Stimulated activated CD8-positive, alpha-beta memory T cell treated with anti-CD3 and anti-CD28 coated beads, Interleukin-15, amount 100 ng/mL, for 24 hours (primary cell): ENCODE measurements at regions not wholly inside any gene's neighbourhood (a gene's known extent, or its start where the extent isn't known, plus 50 kb on each side); places are given as distances from the start of the nearest gene placed in this dataset.
"Not testable (repeated sequence)": the region's sequence is repeated elsewhere in the genome, so short reads cannot be mapped to it uniquely, and the experiment has no call there.

Source experiments
- DNase-seq: peaks from one replicate; pipeline ENCODE4 v3.0.0-alpha.2; 2020; ENCODE audit warnings: low read depth

- DNase-seq, result no peak
Observed at GRCh38 chr15:92705764-92706163, 50.2 kb upstream of the FAM174B start.

GRCh38 chr15:92706201-92706600, 50.6 kb upstream of the FAM174B start:
- DNase-seq, result no peak

- DNase-seq, result no peak
Observed at GRCh38 chr15:92707880-92708551, 52.4 kb upstream of the FAM174B start.

- DNase-seq, result no peak
Observed at GRCh38 chr15:92708635-92709034, 53.1 kb upstream of the FAM174B start.

- DNase-seq, result no peak
Observed at GRCh38 chr15:92709110-92709790, 53.7 kb upstream of the FAM174B start.

- no peak for DNase-seq
Observed at GRCh38 chr15:92711457-92711831, 55.9 kb upstream of the FAM174B start.

- DNase-seq, result no peak
Observed at GRCh38 chr15:92714077-92714476, 58.5 kb upstream of the FAM174B start.

GRCh38 chr15:92714477-92715401, 59.2 kb upstream of the FAM174B start:
- peak; percentile 52 for DNase-seq

GRCh38 chr15:92715758-92716157, 60.2 kb upstream of the FAM174B start:
- no peak for DNase-seq

GRCh38 chr15:92719021-92719420, 63.4 kb upstream of the FAM174B start:
- DNase-seq, result no peak

- no peak for DNase-seq
Observed at GRCh38 chr15:92724144-92724543, 68.6 kb upstream of the FAM174B start.

- DNase-seq, result no peak
Observed at GRCh38 chr15:92725171-92725570, 69.6 kb upstream of the FAM174B start.

GRCh38 chr15:92728266-92728665, 72.7 kb upstream of the FAM174B start:
- no peak for DNase-seq

GRCh38 chr15:92733090-92733933, 77.7 kb upstream of the FAM174B start:
- DNase-seq, result no peak

GRCh38 chr15:92733934-92734521, 78.5 kb upstream of the FAM174B start:
- DNase-seq, result no peak

- DNase-seq, result not testable (repeated sequence)
Observed at GRCh38 chr15:92739246-92739645, 83.7 kb upstream of the FAM174B start.

- no peak for DNase-seq
Observed at GRCh38 chr15:92745845-92746271, 90.3 kb upstream of the FAM174B start.

- no peak for DNase-seq
Observed at GRCh38 chr15:92747047-92747446, 91.5 kb upstream of the FAM174B start.

- DNase-seq, result no peak
Observed at GRCh38 chr15:92749216-92749615, 93.6 kb upstream of the FAM174B start.

GRCh38 chr15:92749946-92750345, 94.4 kb upstream of the FAM174B start:
- no peak for DNase-seq

GRCh38 chr15:92751528-92751927, 96.0 kb upstream of the FAM174B start:
- no peak for DNase-seq
